ENCODE measurements at regions not wholly inside any gene's neighbourhood (a gene's known extent, or its start where the extent isn't known, plus 50 kb on each side); places are given as distances from the start of the nearest gene placed in this dataset.

DNA sequence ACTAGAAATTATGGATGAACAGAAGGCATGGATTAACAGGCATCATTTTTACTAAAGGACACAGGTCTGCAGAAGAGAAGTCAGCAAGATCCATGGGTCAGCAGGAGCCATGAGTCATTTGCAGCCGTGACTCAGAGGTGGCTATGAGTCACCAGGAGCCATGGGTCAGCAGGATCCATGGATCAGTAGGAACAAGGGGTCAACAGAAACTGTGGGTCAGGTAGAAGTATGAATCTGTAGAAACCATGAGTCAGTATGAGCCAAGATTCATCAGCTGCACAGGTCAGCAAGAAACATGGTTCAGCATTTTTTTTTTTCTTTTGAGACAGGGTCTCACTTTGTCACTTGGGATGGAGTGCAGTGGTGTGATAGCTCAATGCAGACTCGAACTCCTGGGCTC is 58.2 kb upstream of the HS3ST4 start:
- FAIRE-seq: no peak
- H3K27ac Mint-ChIP-seq (ENCODE audit: unreplicated experiment): no peak overlapping the region

GRCh38 chr16:25628766-25629165 is 63.0 kb upstream of the HS3ST4 start:
- TF ChIP-seq, protein P1, sequence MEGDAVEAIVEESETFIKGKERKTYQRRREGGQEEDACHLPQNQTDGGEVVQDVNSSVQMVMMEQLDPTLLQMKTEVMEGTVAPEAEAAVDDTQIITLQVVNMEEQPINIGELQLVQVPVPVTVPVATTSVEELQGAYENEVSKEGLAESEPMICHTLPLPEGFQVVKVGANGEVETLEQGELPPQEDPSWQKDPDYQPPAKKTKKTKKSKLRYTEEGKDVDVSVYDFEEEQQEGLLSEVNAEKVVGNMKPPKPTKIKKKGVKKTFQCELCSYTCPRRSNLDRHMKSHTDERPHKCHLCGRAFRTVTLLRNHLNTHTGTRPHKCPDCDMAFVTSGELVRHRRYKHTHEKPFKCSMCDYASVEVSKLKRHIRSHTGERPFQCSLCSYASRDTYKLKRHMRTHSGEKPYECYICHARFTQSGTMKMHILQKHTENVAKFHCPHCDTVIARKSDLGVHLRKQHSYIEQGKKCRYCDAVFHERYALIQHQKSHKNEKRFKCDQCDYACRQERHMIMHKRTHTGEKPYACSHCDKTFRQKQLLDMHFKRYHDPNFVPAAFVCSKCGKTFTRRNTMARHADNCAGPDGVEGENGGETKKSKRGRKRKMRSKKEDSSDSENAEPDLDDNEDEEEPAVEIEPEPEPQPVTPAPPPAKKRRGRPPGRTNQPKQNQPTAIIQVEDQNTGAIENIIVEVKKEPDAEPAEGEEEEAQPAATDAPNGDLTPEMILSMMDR (IDR thresholded peaks at IDR 0.05; ENCODE audit: insufficient read depth, low read depth, low read length): no peak
- no peak for TF ChIP-seq EZH2 (IDR thresholded peaks at IDR 0.05; ENCODE audit: insufficient read depth, low read length)
- Histone ChIP-seq H2AFZ (ENCODE audit: low read depth, low read length) (no peak overlapping the region), H3K79me2 (ENCODE audit: insufficient read depth, low read length) (no peaks in the 10 kb centered on the region), H3K4me1 (ENCODE audit: insufficient read depth, low read length) (no peaks in the 10 kb centered on the region), H3K4me2 (ENCODE audit: low read length) (no peak overlapping the region), H3K9ac (ENCODE audit: low read length) (no peak overlapping the region), H3K9me3 (ENCODE audit: insufficient read depth, low read depth, low read length) (no peaks in the 10 kb centered on the region), H3K4me3 (ENCODE audit: insufficient read depth, low read depth, low read length) (no peak overlapping the region), H3K27ac (ENCODE audit: low read depth, low read length) (no peak overlapping the region), H3K27me3 (ENCODE audit: insufficient read depth, low read length) (no peaks in the 10 kb centered on the region), H3K36me3 (ENCODE audit: insufficient read depth, low read length) (no peaks in the 10 kb centered on the region), H4K20me1 (ENCODE audit: insufficient read depth, low read length) (no peaks in the 10 kb centered on the region)
- Mint-ChIP-seq H3K27ac (ENCODE audit: unreplicated experiment) (no peak overlapping the region), H3K27me3 (ENCODE audit: low read depth, unreplicated experiment) (no peaks in the 10 kb centered on the region), H3K4me1 (ENCODE audit: low read depth, unreplicated experiment) (peaks cover 6% of the 10 kb centered on the region), H3K36me3 (ENCODE audit: low read depth, unreplicated experiment) (no peaks in the 10 kb centered on the region), H3K9me3 (ENCODE audit: unreplicated experiment) (no peaks in the 10 kb centered on the region), H3K4me3 (ENCODE audit: unreplicated experiment) (no peak overlapping the region)
- FAIRE-seq (no peak), DNase-seq (ENCODE audit: low read depth) (no peak)

More for the DNA sequence above, 58.2 kb upstream of the HS3ST4 start:
- Histone ChIP-seq H3K9ac (ENCODE audit: low read length) (no peak overlapping the region), H3K4me2 (ENCODE audit: low read length) (no peak overlapping the region), H4K20me1 (ENCODE audit: insufficient read depth, low read length) (no peaks in the 10 kb centered on the region), H3K4me3 (ENCODE audit: insufficient read depth, low read depth, low read length) (no peak overlapping the region), H3K27me3 (ENCODE audit: insufficient read depth, low read length) (no peaks in the 10 kb centered on the region), H3K36me3 (ENCODE audit: insufficient read depth, low read length) (no peaks in the 10 kb centered on the region), H3K79me2 (ENCODE audit: insufficient read depth, low read length) (no peaks in the 10 kb centered on the region), H3K4me1 (ENCODE audit: insufficient read depth, low read length) (no peaks in the 10 kb centered on the region), H3K27ac (ENCODE audit: low read depth, low read length) (no peak overlapping the region), H2AFZ (ENCODE audit: low read depth, low read length) (no peak overlapping the region), H3K9me3 (ENCODE audit: insufficient read depth, low read depth, low read length) (peaks cover 5% of the 10 kb centered on the region)
- no peak overlapping the region for H3K4me3 Mint-ChIP-seq (ENCODE audit: unreplicated experiment)
- no peak for DNase-seq (ENCODE audit: low read depth)
- H3K36me3 Mint-ChIP-seq (ENCODE audit: low read depth, unreplicated experiment): no peaks in the 10 kb centered on the region
- H3K4me1 Mint-ChIP-seq (ENCODE audit: low read depth, unreplicated experiment): peaks cover 6% of the 10 kb centered on the region
- H3K9me3 Mint-ChIP-seq (ENCODE audit: unreplicated experiment): peaks cover 2% of the 10 kb centered on the region
- no peak for TF ChIP-seq EZH2 (IDR thresholded peaks at IDR 0.05; ENCODE audit: insufficient read depth, low read length)
- TF ChIP-seq, protein P1 (IDR thresholded peaks at IDR 0.05; ENCODE audit: insufficient read depth, low read depth, low read length): no peak
- no peaks in the 10 kb centered on the region for H3K27me3 Mint-ChIP-seq (ENCODE audit: low read depth, unreplicated experiment)

DNA sequence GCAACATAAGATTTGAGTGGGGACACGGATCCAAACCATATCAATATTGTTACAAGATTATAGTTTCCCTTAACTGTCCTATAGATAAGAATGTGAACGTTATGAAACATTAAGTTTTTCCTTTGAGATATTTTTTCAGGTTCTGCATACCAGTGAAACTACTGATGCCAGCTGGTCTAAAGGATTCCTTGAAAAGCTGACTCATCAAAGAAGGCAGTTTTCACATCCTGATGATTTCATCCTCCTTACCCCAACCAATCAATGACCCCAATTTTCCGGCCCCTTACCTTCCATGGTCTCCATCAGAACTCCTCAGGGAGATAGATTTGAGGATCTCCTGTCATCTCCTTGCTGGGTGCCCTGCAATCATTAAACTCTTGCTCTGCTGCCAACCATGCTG is 64.1 kb upstream of the HS3ST4 start:
- TF ChIP-seq EZH2 (IDR thresholded peaks at IDR 0.05; ENCODE audit: insufficient read depth, low read length): no peak
- no peak overlapping the region for H3K27ac ChIP-seq (ENCODE audit: low read depth, low read length)
- H3K27me3 ChIP-seq (ENCODE audit: insufficient read depth, low read length): no peaks in the 10 kb centered on the region
- Mint-ChIP-seq H3K4me1 (ENCODE audit: low read depth, unreplicated experiment) (no peaks in the 10 kb centered on the region), H3K9me3 (ENCODE audit: unreplicated experiment) (no peaks in the 10 kb centered on the region), H3K36me3 (ENCODE audit: low read depth, unreplicated experiment) (no peaks in the 10 kb centered on the region), H3K27ac (ENCODE audit: unreplicated experiment) (no peak overlapping the region), H3K27me3 (ENCODE audit: low read depth, unreplicated experiment) (no peaks in the 10 kb centered on the region), H3K4me3 (ENCODE audit: unreplicated experiment) (no peak overlapping the region)
- no peak for DNase-seq (ENCODE audit: low read depth)
- H3K4me3 ChIP-seq (ENCODE audit: insufficient read depth, low read depth, low read length): no peak overlapping the region
- no peaks in the 10 kb centered on the region for H3K36me3 ChIP-seq (ENCODE audit: insufficient read depth, low read length)
- no peaks in the 10 kb centered on the region for H3K79me2 ChIP-seq (ENCODE audit: insufficient read depth, low read length)
- no peak overlapping the region for H3K9ac ChIP-seq (ENCODE audit: low read length)
- H3K4me1 ChIP-seq (ENCODE audit: insufficient read depth, low read length): no peaks in the 10 kb centered on the region
- H3K4me2 ChIP-seq (ENCODE audit: low read length): no peak overlapping the region
- H2AFZ ChIP-seq (ENCODE audit: low read depth, low read length): no peak overlapping the region
- H4K20me1 ChIP-seq (ENCODE audit: insufficient read depth, low read length): no peaks in the 10 kb centered on the region
- no peak for FAIRE-seq
- H3K9me3 ChIP-seq (ENCODE audit: insufficient read depth, low read depth, low read length): peaks cover under 1% of the 10 kb centered on the region

Measured in astrocyte (in vitro differentiated cells and primary cell).